ENCODE measurements at regions not wholly inside any gene's neighbourhood (a gene's known extent, or its start where the extent isn't known, plus 50 kb on each side); places are given as distances from the start of the nearest gene placed in this dataset.

GRCh38 chrX:8404926-8405325 lies 59.7 kb upstream of the VCX3B start:
- H3K4me1 ChIP-seq (ENCODE audit: low read depth) = no peaks in the 10 kb centered on the region
- H3K9me3 ChIP-seq = no peaks in the 10 kb centered on the region
- intact Hi-C loops (cut with DNase I, micrococcal nuclease) = no loop called here
- ATAC-seq (no peak), DNase-seq (no peak)
- TF ChIP-seq CTCF (IDR thresholded peaks at IDR 0.05) = no peak
- H3K36me3 ChIP-seq (ENCODE audit: low read depth) = no peaks in the 10 kb centered on the region
- no peak overlapping the region for H3K4me3 ChIP-seq

DNA sequence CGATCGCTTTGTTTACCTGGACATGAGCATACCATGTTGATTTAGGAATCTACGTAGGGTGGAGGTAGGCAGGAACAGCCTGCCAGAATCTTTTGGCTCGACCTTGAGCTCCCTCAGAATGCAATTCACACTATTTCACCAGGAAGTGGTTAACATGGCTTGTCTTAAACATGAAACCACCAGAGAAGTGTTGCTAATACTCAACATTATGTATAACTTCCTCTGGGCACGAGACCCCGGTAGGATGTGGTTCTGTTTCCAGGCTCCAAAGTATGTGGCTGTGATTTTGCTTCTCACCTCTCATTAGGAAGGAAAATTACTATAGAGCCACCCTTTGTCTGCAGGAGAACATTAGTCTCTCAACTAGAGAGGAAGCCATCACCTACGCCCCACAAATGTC lies 59.0 kb upstream of the VCX3B start:
- no peak for DNase-seq
- Histone ChIP-seq H3K4me3 (no peak overlapping the region), H3K9me3 (no peaks in the 10 kb centered on the region)

DNA sequence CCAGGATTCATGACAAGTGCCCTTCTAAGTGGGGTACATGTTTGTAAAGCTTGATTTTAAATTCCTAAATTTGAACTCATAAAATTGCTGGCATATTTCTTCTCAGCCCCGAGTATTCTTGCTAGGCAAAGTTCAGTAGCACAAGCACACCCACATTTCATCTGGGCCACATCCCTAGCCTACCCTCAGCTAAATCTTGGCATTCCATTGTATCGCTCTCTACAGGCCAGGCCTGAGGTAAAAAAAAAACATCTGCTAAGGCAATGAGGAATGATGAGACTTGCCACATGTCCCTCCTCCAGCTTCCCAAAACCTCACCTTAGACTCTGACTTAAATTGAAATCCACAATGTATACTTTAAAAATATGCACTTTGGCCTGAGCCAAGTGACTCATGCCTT lies 51.4 kb upstream of the VCX3B start:
- no peaks in the 10 kb centered on the region for H3K9me3 ChIP-seq
- intact Hi-C loops (cut with DNase I, micrococcal nuclease) = no loop called here
- H3K4me3 ChIP-seq = no peak overlapping the region
- no peak for DNase-seq
- no peak for ATAC-seq
- H3K4me1 ChIP-seq (ENCODE audit: low read depth) = no peaks in the 10 kb centered on the region
- H3K36me3 ChIP-seq (ENCODE audit: low read depth) = no peaks in the 10 kb centered on the region
- TF ChIP-seq CTCF (IDR thresholded peaks at IDR 0.05) = no peak

More for the DNA sequence above, 59.0 kb upstream of the VCX3B start:
- TF ChIP-seq CTCF (IDR thresholded peaks at IDR 0.05) = no peak
- no peaks in the 10 kb centered on the region for H3K4me1 ChIP-seq (ENCODE audit: low read depth)
- no peaks in the 10 kb centered on the region for H3K36me3 ChIP-seq (ENCODE audit: low read depth)
- intact Hi-C loops (cut with DNase I, micrococcal nuclease) = no loop called here
- no peak for ATAC-seq
